Mesodermal cell (in vitro differentiated cells): ENCODE measurements at regions not wholly inside any gene's neighbourhood (a gene's known extent, or its start where the extent isn't known, plus 50 kb on each side); places are given as distances from the start of the nearest gene placed in this dataset.
"Not testable (repeated sequence)": the region's sequence is repeated elsewhere in the genome, so short reads cannot be mapped to it uniquely, and the experiment has no call there.

Experiments
- H3K27ac ChIP-seq: 2 replicates; pipeline ENCODE4 v1.7.0; 2013; ENCODE audit warnings: mild to moderate bottlenecking, low read depth, low read length, moderate library complexity; ENCODE audit not compliant: severe bottlenecking
- H3K36me3 ChIP-seq: 2 replicates; pipeline ENCODE4 v1.7.1; 2013; ENCODE audit warnings: mild to moderate bottlenecking, low read length, moderate library complexity; ENCODE audit not compliant: control insufficient read depth, insufficient read depth
- H3K4me1 ChIP-seq: one replicate; pipeline ENCODE4 v1.7.1; 2013; ENCODE audit warnings: mild to moderate bottlenecking, low read length; ENCODE audit not compliant: insufficient read depth, control insufficient read depth, poor library complexity, severe bottlenecking
- H3K4me3 ChIP-seq: 2 replicates; pipeline ENCODE4 v1.7.0; 2013; ENCODE audit warnings: low read length, control low read depth, mild to moderate bottlenecking; ENCODE audit not compliant: insufficient read depth, poor library complexity, severe bottlenecking; ENCODE audit errors: extremely low read depth
- H3K9me3 ChIP-seq: 2 replicates; pipeline ENCODE4 v1.7.1; 2013; ENCODE audit warnings: mild to moderate bottlenecking, low read length, moderate library complexity; ENCODE audit not compliant: control insufficient read depth
- whole genome bisulfite sequencing, 2 experiments: methylation state at CpG; one replicate each; pipeline ENCODE4 v1.1.5; 2013; ENCODE audit warnings: missing lambda C conversion rate in 2 of 2; ENCODE audit not compliant: insufficient coverage in 2 of 2; 5-methylcytosine and 5-hydroxymethylcytosine counted together

GRCh38 chr15:19974998-19975397, 566.6 kb downstream of the GOLGA6L6 start:
- Histone ChIP-seq H3K9me3 (peaks cover 27% of the 10 kb centered on the region), H3K4me1 (no peaks in the 10 kb centered on the region), H3K27ac (no peak overlapping the region), H3K4me3 (no peak overlapping the region), H3K36me3 (no peaks in the 10 kb centered on the region)
- 80% methylated on average over 1 of the region's 2 CpGs; no CpG with 5 or more reads in 1 of the 2 experiments for WGBS, 2 experiments

DNA sequence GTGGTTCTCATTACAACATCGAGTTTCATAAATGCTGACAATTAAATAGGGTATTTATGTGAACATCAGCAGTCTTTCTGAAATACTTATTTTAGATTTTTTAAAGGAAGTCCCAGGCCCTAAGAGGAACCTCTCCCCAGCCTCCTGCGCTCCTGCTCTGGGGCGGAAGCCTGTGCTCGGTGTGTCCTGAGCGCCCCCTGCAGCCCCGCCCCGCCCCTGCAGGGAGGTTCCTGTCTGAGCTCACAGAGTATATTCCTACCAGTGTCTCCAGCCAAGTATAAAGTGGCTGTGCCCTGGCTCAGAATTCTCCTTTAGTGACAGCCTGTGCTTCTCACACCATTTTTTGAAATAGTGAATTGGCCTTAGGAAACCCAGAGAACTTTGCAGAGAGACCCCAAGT, 567.9 kb downstream of the GOLGA6L6 start:
- Histone ChIP-seq H3K4me3 (no peak overlapping the region), H3K9me3 (peaks cover 32% of the 10 kb centered on the region), H3K4me1 (no peaks in the 10 kb centered on the region), H3K27ac (no peak overlapping the region), H3K36me3 (no peaks in the 10 kb centered on the region)
- WGBS, 2 experiments, result 59 to 88% methylated on average over 3 to 5 of the region's 7 CpGs

DNA sequence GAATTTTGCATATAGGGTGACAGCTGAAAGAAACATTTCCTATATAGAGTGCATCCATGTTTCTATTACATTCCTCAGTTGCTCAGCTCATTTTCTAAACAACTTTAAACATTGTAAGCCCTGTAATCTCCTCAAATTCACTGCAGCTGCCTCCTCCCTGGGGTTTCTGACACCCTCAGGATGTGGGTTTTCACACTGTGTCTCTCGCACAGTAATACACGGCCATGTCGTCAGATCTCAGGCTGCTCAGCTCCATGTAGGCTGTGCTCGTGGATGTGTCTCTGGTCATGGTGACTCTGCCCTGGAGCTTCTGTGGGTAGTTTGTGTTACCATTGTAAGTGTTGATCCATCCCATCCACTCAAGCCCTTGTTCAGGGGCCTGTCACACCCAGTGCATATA, 569.0 kb downstream of the GOLGA6L6 start:
- not testable (repeated sequence) for H3K4me1 ChIP-seq, H3K4me3 ChIP-seq, H3K27ac ChIP-seq, H3K36me3 ChIP-seq
- whole genome bisulfite sequencing, 2 experiments, result 83 to 100% methylated on average over 3 to 4 of the region's 4 CpGs
- H3K9me3 ChIP-seq, result peaks cover 38% of the 10 kb centered on the region

DNA sequence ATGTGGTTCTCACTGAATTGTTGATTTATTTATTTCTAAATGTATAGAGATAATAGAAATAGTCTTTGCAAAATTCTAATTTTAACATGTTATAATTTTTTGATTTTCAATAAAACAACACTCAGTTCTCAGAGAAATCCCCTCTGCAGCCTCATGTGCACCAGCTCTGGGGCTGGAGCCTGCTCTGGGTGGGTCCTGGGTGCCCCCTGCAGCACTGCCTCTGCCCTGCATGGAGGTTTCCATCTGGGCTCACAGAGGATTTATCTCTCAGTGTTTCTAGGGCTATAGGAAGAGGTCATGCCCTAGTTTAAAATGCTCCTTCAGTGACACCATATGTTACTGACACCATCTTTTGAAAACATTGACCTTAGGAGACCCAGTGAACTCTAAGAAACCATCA, 576.0 kb downstream of the GOLGA6L6 start:
- not testable (repeated sequence) for H3K4me3 ChIP-seq, H3K36me3 ChIP-seq, H3K27ac ChIP-seq, H3K4me1 ChIP-seq
- H3K9me3 ChIP-seq, result peaks cover 44% of the 10 kb centered on the region

DNA sequence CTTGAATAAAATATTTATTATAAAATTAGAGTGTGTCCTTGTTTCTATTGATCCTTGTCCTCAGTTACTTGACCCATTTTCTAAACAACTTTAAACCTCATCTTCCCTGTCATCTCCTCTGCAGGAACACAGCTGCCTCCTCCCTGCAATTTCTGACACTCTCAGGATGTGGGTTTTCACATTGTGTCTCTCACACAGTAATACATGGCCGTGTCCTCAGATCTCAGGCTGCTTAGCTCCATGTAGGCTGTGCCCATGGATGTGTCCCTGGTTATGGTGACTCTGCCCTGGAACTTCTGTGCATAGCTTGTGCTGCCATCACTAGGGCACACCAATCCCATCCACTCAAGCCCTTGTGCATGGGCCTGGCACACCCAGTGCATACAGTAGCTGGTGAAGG, 577.1 kb downstream of the GOLGA6L6 start:
- H3K4me1 ChIP-seq, H3K4me3 ChIP-seq, H3K27ac ChIP-seq, H3K36me3 ChIP-seq: not testable (repeated sequence)
- WGBS, 2 experiments, result 40 to 80% methylated on average over 1 of the region's 1 CpG
- H3K9me3 ChIP-seq, result peaks cover 41% of the 10 kb centered on the region

GRCh38 chr15:19956124-19956796, 585.3 kb downstream of the GOLGA6L6 start:
- Histone ChIP-seq H3K27ac (no peak overlapping the region), H3K4me1 (no peaks in the 10 kb centered on the region), H3K36me3 (no peaks in the 10 kb centered on the region), H3K9me3 (peaks cover 29% of the 10 kb centered on the region), H3K4me3 (no peak overlapping the region)
- WGBS, 2 experiments, result 55 to 73% methylated on average over 1 to 3 of the region's 4 CpGs

DNA sequence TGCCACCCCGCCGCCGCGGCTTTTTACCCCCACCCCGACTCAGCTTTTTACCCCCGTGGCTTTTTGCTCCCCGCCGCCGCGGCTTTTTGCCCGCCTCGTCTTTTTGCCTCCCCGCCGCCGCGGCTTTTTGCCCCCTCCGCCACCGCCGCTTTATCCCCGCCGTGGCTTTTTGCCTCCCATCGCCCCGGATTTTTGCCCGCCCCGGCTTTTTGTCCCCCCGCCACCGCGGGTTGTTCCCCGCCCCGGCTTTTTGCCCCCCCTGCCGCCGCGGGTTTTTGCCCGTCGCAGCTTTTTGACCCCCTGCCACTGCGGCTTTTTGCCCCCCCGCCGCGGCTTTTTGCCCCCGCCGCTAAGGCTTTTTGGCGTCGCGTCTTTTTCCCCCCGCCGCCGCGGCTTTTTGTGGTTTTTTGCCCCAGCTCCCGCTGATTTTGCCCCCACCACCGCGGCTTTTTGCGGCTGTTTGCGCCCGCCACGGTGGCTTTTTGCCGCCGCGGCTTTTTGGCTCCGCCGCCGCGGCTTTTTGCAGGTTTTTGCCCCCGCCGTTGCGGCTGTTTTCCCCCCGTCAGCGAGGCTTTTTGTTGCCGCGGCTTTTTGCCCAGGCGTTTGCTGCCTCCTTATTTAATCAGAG, 597.2 kb downstream of the GOLGA6L6 start:
- Histone ChIP-seq H3K9me3 (peaks cover 14% of the 10 kb centered on the region), H3K36me3 (no peaks in the 10 kb centered on the region), H3K4me1 (no peaks in the 10 kb centered on the region), H3K4me3 (no peak overlapping the region), H3K27ac (no peak overlapping the region)
- 92 to 94% methylated on average over 16 to 53 of the region's 70 CpGs for WGBS, 2 experiments

DNA sequence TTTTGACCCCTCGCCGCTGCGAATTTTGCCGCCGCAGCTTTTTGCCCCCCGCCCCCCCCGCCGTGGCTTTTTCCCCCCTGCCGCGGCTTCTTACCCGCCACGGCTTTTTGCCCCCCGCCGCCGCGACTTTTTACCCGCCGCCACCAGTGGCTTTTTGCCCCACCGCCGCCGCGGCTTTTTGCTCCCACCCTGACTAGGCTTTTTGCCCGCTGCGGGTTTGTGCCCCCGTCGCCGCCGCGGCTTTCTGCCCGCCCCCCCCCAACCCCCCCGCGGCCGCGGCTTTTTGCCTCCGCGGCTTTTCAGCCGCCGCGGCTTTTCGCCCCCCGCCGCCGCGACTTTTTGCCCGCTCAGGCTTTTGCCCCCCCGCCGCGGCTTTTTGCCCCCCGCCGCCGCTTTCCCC, 598.1 kb downstream of the GOLGA6L6 start:
- H3K9me3 ChIP-seq, result peaks cover 14% of the 10 kb centered on the region
- 80 to 95% methylated on average over 1 to 12 of the region's 51 CpGs for WGBS, 2 experiments
- H3K4me1 ChIP-seq, result no peaks in the 10 kb centered on the region
- H3K36me3 ChIP-seq, result no peaks in the 10 kb centered on the region
- H3K27ac ChIP-seq, result no peak overlapping the region
- H3K4me3 ChIP-seq, result no peak overlapping the region

GRCh38 chr15:19903281-19903680, 638.3 kb downstream of the GOLGA6L6 start:
- 22 to 28% methylated on average over 1 of the region's 1 CpG for WGBS, 2 experiments

GRCh38 chr15:19902388-19902787, 639.2 kb downstream of the GOLGA6L6 start:
- 66 to 79% methylated on average over 1 of the region's 1 CpG for WGBS, 2 experiments
- H3K4me3 ChIP-seq, H3K4me1 ChIP-seq, H3K36me3 ChIP-seq, H3K27ac ChIP-seq: not testable (repeated sequence)
- H3K9me3 ChIP-seq, result peaks cover 13% of the 10 kb centered on the region

More at GRCh38 chr15:19903281-19903680, 638.3 kb downstream of the GOLGA6L6 start:
- not testable (repeated sequence) for H3K36me3 ChIP-seq, H3K4me1 ChIP-seq, H3K4me3 ChIP-seq, H3K27ac ChIP-seq
- peaks cover 13% of the 10 kb centered on the region for H3K9me3 ChIP-seq

GRCh38 chr15:19901414-19901813, 640.2 kb downstream of the GOLGA6L6 start:
- not testable (repeated sequence) for H3K4me1 ChIP-seq, H3K27ac ChIP-seq, H3K36me3 ChIP-seq, H3K4me3 ChIP-seq
- 70% methylated on average over 2 of the region's 4 CpGs; no CpG with 5 or more reads in 1 of the 2 experiments for WGBS, 2 experiments
- peaks cover 13% of the 10 kb centered on the region for H3K9me3 ChIP-seq
